Gastrocnemius medialis (tissue), 4 donors: ENCODE measurements at regions not wholly inside any gene's neighbourhood (a gene's known extent, or its start where the extent isn't known, plus 50 kb on each side); places are given as distances from the start of the nearest gene placed in this dataset.

ENCODE experiments used
- ATAC-seq, 2 donors: fragments of 150-250 bp; one replicate each; pipeline ENCODE4 v1.9.1; 2016
- DNase-seq, 2 donors: peaks; one replicate each; pipeline ENCODE4 v3.0.0-alpha.2; 2019
- H3K27ac ChIP-seq, 4 donors: fragments of 200-600 bp; sonication (generic); 1 replicate in 1 of 4; 2 replicates in 3 of 4; pipeline ENCODE4 v1.5.1; 2016 to 2018; ENCODE audit warnings: mild to moderate bottlenecking in 2 of 4, moderate library complexity in 1 of 4
- H3K27me3 ChIP-seq, 3 donors: fragments of 200-600 bp; sonication (generic) in 2 of 3; 1 replicate in 1 of 3; 2 replicates in 2 of 3; pipeline versions ENCODE4 v1.5.1 to v1.6.0; 2016 to 2019; ENCODE audit warnings: mild to moderate bottlenecking in 1 of 3, moderate library complexity in 1 of 3
- H3K36me3 ChIP-seq, 2 donors: fragments of 200-600 bp; sonication (generic) in 1 of 2; one replicate each; pipeline ENCODE4 v1.5.1; 2017 to 2018
- H3K4me1 ChIP-seq, 2 donors: fragments of 200-600 bp; sonication (generic) in 1 of 2; one replicate each; pipeline ENCODE4 v1.5.1; 2016 to 2017; ENCODE audit warnings: mild to moderate bottlenecking in 2 of 2
- H3K4me3 ChIP-seq, 4 donors: fragments of 200-600 bp; sonication (generic) in 3 of 4; 1 replicate in 1 of 4; 2 replicates in 3 of 4; pipeline ENCODE4 v1.5.1; 2016 to 2019; ENCODE audit warnings: mild to moderate bottlenecking in 2 of 4
- H3K9me3 ChIP-seq, 3 donors: fragments of 200-600 bp; sonication (generic) in 2 of 3; 1 replicate in 1 of 3; 2 replicates in 2 of 3; pipeline ENCODE4 v1.5.1; 2016 to 2019
- CTCF ChIP-seq, 5 experiments: fragments of 450-650 bp in 3 of 5; fragments of 200-600 bp in 2 of 5; sonication (generic) in 2 of 5; IDR thresholded peaks in 4 of 5; conservative IDR thresholded peaks in 1 of 5; 1 replicate in 4 of 5; 2 replicates in 1 of 5; pipeline ENCODE4 v1.5.1; 2016 to 2019; ENCODE audit warnings: antibody characterized with exemption in 5 of 5, mild to moderate bottlenecking in 3 of 5, moderate library complexity in 3 of 5
- POLR2A ChIP-seq, 2 donors: fragments of 450-650 bp; IDR thresholded peaks; one replicate each; pipeline ENCODE4 v1.6.1; 2017; ENCODE audit warnings: antibody characterized with exemption in 2 of 2, mild to moderate bottlenecking in 2 of 2, moderate library complexity in 2 of 2
- in situ Hi-C, 4 donors: fragments of 200-750 bp; cut with MboI; loops; one replicate each; pipeline versions ENCODE4 v1.15.0 to v1.8.0; 2017; ENCODE audit warnings: low sequenced_read_pairs in 4 of 4
- intact Hi-C: fragments of 100-400 bp; cut with DNase I; formaldehyde crosslinking; loops from one replicate; pipeline ENCODE4 v1.15.1; 2023; ENCODE audit warnings: low total_unique reads

GRCh38 chr3:137165117-137165806 lies 207.5 kb downstream of the IL20RB start:
- no peaks in the 10 kb centered on the region for H3K36me3 ChIP-seq
- ATAC-seq (no peak), DNase-seq (no peak)
- in situ Hi-C loops = no loop called here
- TF ChIP-seq POLR2A (IDR thresholded peaks at IDR 0.05) = no peak
- no peak for TF ChIP-seq CTCF (IDR thresholded peaks at IDR 0.05 in 4 of 5, conservative IDR thresholded peaks at IDR 0.05 in 1 of 5)
- H3K4me3 ChIP-seq = no peak overlapping the region
- intact Hi-C loops = no loop called here
- no peaks in the 10 kb centered on the region for H3K27me3 ChIP-seq
- no peaks in the 10 kb centered on the region for H3K9me3 ChIP-seq
- H3K4me1 ChIP-seq = peaks cover 0 to 6% of the 10 kb centered on the region in 2 donors
- H3K27ac ChIP-seq = no peak overlapping the region

GRCh38 chr3:137171834-137172603 lies 214.2 kb downstream of the IL20RB start:
- H3K9me3 ChIP-seq = no peaks in the 10 kb centered on the region
- in situ Hi-C loops (no loop called here), intact Hi-C loops (no loop called here)
- no peak for ATAC-seq
- H3K4me3 ChIP-seq = no peak overlapping the region
- no peak for DNase-seq
- no peaks in the 10 kb centered on the region for H3K36me3 ChIP-seq
- no peaks in the 10 kb centered on the region for H3K4me1 ChIP-seq
- TF ChIP-seq POLR2A (IDR thresholded peaks at IDR 0.05) = no peak
- TF ChIP-seq CTCF (IDR thresholded peaks at IDR 0.05 in 4 of 5, conservative IDR thresholded peaks at IDR 0.05 in 1 of 5) = no peak
- H3K27me3 ChIP-seq = no peaks in the 10 kb centered on the region
- H3K27ac ChIP-seq = no peak overlapping the region

DNA sequence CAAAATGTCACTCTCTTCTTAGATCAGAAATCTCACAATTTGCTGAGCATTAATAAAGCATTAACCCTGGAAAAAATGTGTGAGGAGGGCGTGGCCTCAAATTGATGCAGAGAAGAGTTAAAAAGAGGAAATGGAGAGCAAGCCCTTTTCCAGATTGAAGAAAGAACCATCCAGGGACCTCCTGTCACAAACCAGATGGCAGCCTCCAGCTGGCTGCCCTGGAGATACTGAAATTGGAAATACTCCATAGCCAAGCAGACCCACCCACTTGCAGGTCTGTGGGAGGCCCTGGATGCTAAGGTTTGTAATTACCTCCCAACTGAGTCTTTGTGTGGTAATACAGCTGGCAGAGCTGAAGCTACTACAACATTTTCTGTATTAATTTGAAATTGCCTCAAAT lies 214.9 kb downstream of the IL20RB start:
- Histone ChIP-seq H3K27ac (no peak overlapping the region), H3K9me3 (no peaks in the 10 kb centered on the region), H3K4me3 (no peak overlapping the region), H3K27me3 (no peaks in the 10 kb centered on the region), H3K36me3 (no peaks in the 10 kb centered on the region), H3K4me1 (no peaks in the 10 kb centered on the region)
- no peak for DNase-seq
- intact Hi-C loops = no loop called here
- in situ Hi-C loops = no loop called here
- no peak for ATAC-seq
- TF ChIP-seq CTCF (IDR thresholded peaks at IDR 0.05 in 4 of 5, conservative IDR thresholded peaks at IDR 0.05 in 1 of 5) (no peak), POLR2A (IDR thresholded peaks at IDR 0.05) (no peak)

- Histone ChIP-seq H3K27ac (no peak overlapping the region), H3K4me1 (no peaks in the 10 kb centered on the region), H3K4me3 (no peak overlapping the region), H3K36me3 (no peaks in the 10 kb centered on the region), H3K9me3 (no peaks in the 10 kb centered on the region), H3K27me3 (no peaks in the 10 kb centered on the region)
- intact Hi-C loops (no loop called here), in situ Hi-C loops (no loop called here)
- TF ChIP-seq CTCF (IDR thresholded peaks at IDR 0.05 in 4 of 5, conservative IDR thresholded peaks at IDR 0.05 in 1 of 5) = no peak
- no peak for TF ChIP-seq POLR2A (IDR thresholded peaks at IDR 0.05)
- ATAC-seq (no peak), DNase-seq (no peak)
Observed at GRCh38 chr3:137174514-137174913, 216.7 kb downstream of the IL20RB start.
